ENCODE measurements at regions not wholly inside any gene's neighbourhood (a gene's known extent, or its start where the extent isn't known, plus 50 kb on each side); places are given as distances from the start of the nearest gene placed in this dataset.

- DNase-seq = peak; percentile 7
Measured at GRCh38 chr13:29713839-29714238, 118.4 kb upstream of the SLC7A1 start.

GRCh38 chr13:29711776-29712175, 116.3 kb upstream of the SLC7A1 start:
- DNase-seq = no peak

- DNase-seq = no peak
Measured at GRCh38 chr13:29710511-29710910, 115.0 kb upstream of the SLC7A1 start.

- no peak for DNase-seq
Measured at GRCh38 chr13:29709407-29710069, 114.0 kb upstream of the SLC7A1 start.

GRCh38 chr13:29707876-29708543, 112.5 kb upstream of the SLC7A1 start:
- DNase-seq = peak; percentile 38

GRCh38 chr13:29706923-29707322, 111.4 kb upstream of the SLC7A1 start:
- no peak for DNase-seq

GRCh38 chr13:29704648-29705047, 109.2 kb upstream of the SLC7A1 start:
- DNase-seq = no peak

GRCh38 chr13:29703421-29703820, 107.9 kb upstream of the SLC7A1 start:
- DNase-seq = no peak

GRCh38 chr13:29702912-29703351, 107.4 kb upstream of the SLC7A1 start:
- peak; percentile 54 for DNase-seq

GRCh38 chr13:29698106-29698505, 102.6 kb upstream of the SLC7A1 start:
- DNase-seq = no peak

GRCh38 chr13:29696606-29697005, 101.1 kb upstream of the SLC7A1 start:
- no peak for DNase-seq

- DNase-seq = no peak
Measured at GRCh38 chr13:29693275-29693945, 97.9 kb upstream of the SLC7A1 start.

GRCh38 chr13:29689548-29689947, 94.1 kb upstream of the SLC7A1 start:
- DNase-seq = no peak

GRCh38 chr13:29688193-29688592, 92.7 kb upstream of the SLC7A1 start:
- no peak for DNase-seq

- no peak for DNase-seq
Measured at GRCh38 chr13:29684441-29684840, 89.0 kb upstream of the SLC7A1 start.

GRCh38 chr13:29683041-29683440, 87.6 kb upstream of the SLC7A1 start:
- no peak for DNase-seq

- no peak for DNase-seq
Measured at GRCh38 chr13:29681864-29682263, 86.4 kb upstream of the SLC7A1 start.

GRCh38 chr13:29679396-29680053, 84.0 kb upstream of the SLC7A1 start:
- DNase-seq = no peak

GRCh38 chr13:29677627-29678026, 82.1 kb upstream of the SLC7A1 start:
- DNase-seq = no peak

GRCh38 chr13:29676941-29677452, 81.5 kb upstream of the SLC7A1 start:
- DNase-seq = no peak

- DNase-seq = no peak
Measured at GRCh38 chr13:29676535-29676934, 81.0 kb upstream of the SLC7A1 start.

- no peak for DNase-seq
Measured at GRCh38 chr13:29674532-29674931, 79.0 kb upstream of the SLC7A1 start.

- DNase-seq = peak; percentile 83
Measured at GRCh38 chr13:29664591-29664990, 69.1 kb upstream of the SLC7A1 start.

Measured in MV-4-11 (cell line).